ENCODE measurements at regions not wholly inside any gene's neighbourhood (a gene's known extent, or its start where the extent isn't known, plus 50 kb on each side); places are given as distances from the start of the nearest gene placed in this dataset.

GRCh38 chr5:168214071-168214470 is 77.4 kb upstream of the WWC1 start:
- no peak for TF ChIP-seq CTCF (IDR thresholded peaks at IDR 0.05)
- TF ChIP-seq EZH2 (IDR thresholded peaks at IDR 0.05; ENCODE audit: borderline replicate concordance, insufficient read depth, low read depth, low read length, poor library complexity, severe bottlenecking): no peak
